Vagina (tissue), 2 donors: ENCODE measurements at regions not wholly inside any gene's neighbourhood (a gene's known extent, or its start where the extent isn't known, plus 50 kb on each side); places are given as distances from the start of the nearest gene placed in this dataset.

Experiments
- POLR2A ChIP-seq, 2 donors: fragments of 450-650 bp; IDR thresholded peaks; one replicate each; pipeline ENCODE4 v1.6.1; 2017; ENCODE audit warnings: antibody characterized with exemption in 2 of 2, mild to moderate bottlenecking in 2 of 2, moderate library complexity in 2 of 2
- POLR2AphosphoS5 ChIP-seq, 2 donors: sonication (generic); formaldehyde crosslinking; IDR thresholded peaks; one replicate each; pipeline ENCODE4 v1.9.0; 2017; ENCODE audit warnings: antibody characterized with exemption in 2 of 2, mild to moderate bottlenecking in 2 of 2, low read depth in 1 of 2; ENCODE audit not compliant: insufficient read depth in 1 of 2
- TF ChIP-seq, protein P1 (sequence below), 3 experiments: fragments of 450-650 bp in 2 of 3; fragments of 200-600 bp in 1 of 3; sonication (generic) in 1 of 3; IDR thresholded peaks; one replicate each; pipeline ENCODE4 v1.5.1; 2017 to 2019; ENCODE audit warnings: antibody characterized with exemption in 3 of 3, mild to moderate bottlenecking in 2 of 3, moderate library complexity in 2 of 3

- TF ChIP-seq, protein P1, sequence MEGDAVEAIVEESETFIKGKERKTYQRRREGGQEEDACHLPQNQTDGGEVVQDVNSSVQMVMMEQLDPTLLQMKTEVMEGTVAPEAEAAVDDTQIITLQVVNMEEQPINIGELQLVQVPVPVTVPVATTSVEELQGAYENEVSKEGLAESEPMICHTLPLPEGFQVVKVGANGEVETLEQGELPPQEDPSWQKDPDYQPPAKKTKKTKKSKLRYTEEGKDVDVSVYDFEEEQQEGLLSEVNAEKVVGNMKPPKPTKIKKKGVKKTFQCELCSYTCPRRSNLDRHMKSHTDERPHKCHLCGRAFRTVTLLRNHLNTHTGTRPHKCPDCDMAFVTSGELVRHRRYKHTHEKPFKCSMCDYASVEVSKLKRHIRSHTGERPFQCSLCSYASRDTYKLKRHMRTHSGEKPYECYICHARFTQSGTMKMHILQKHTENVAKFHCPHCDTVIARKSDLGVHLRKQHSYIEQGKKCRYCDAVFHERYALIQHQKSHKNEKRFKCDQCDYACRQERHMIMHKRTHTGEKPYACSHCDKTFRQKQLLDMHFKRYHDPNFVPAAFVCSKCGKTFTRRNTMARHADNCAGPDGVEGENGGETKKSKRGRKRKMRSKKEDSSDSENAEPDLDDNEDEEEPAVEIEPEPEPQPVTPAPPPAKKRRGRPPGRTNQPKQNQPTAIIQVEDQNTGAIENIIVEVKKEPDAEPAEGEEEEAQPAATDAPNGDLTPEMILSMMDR (IDR thresholded peaks at IDR 0.05), result peak in 1 of 3 experiments; percentile 8
- TF ChIP-seq POLR2AphosphoS5 (IDR thresholded peaks at IDR 0.05; ENCODE audit: insufficient read depth in 1 of 2, low read depth in 1 of 2) (no peak), POLR2A (IDR thresholded peaks at IDR 0.05) (no peak)
Measured at GRCh38 chr7:130896051-130896881, 162.3 kb upstream of the KLF14 start.
